T-helper 2 cell treated with Interferon-gamma antibody and Interleukin-4, amounts not matched to agents 5 μg/mL and 100 μg/mL, for 36 hours (primary cell): ENCODE measurements at regions not wholly inside any gene's neighbourhood (a gene's known extent, or its start where the extent isn't known, plus 50 kb on each side); places are given as distances from the start of the nearest gene placed in this dataset.
"Not testable (repeated sequence)": the region's sequence is repeated elsewhere in the genome, so short reads cannot be mapped to it uniquely, and the experiment has no call there.

ENCODE experiments used
- DNase-seq: peaks from one replicate; pipeline ENCODE4 v3.0.0; 2021; ENCODE audit warnings: low spot score
- H3K27ac Mint-ChIP-seq: one replicate; pipeline ENCODE4 v1.8.0; 2021; ENCODE audit warnings: mild to moderate bottlenecking, mixed read lengths
- H3K27me3 Mint-ChIP-seq: one replicate; pipeline ENCODE4 v1.8.0; 2021; ENCODE audit warnings: low read depth, mixed read lengths
- H3K36me3 Mint-ChIP-seq: one replicate; pipeline ENCODE4 v1.8.0; 2021; ENCODE audit warnings: low read depth, mixed read lengths
- H3K4me1 Mint-ChIP-seq: one replicate; pipeline ENCODE4 v1.8.0; 2021; ENCODE audit warnings: low read depth, mixed read lengths
- H3K4me3 Mint-ChIP-seq: one replicate; pipeline ENCODE4 v1.8.0; 2022; ENCODE audit warnings: mild to moderate bottlenecking, moderate library complexity, mixed read lengths
- H3K9me3 Mint-ChIP-seq: one replicate; pipeline ENCODE4 v1.8.0; 2021; ENCODE audit warnings: mixed read lengths

DNA sequence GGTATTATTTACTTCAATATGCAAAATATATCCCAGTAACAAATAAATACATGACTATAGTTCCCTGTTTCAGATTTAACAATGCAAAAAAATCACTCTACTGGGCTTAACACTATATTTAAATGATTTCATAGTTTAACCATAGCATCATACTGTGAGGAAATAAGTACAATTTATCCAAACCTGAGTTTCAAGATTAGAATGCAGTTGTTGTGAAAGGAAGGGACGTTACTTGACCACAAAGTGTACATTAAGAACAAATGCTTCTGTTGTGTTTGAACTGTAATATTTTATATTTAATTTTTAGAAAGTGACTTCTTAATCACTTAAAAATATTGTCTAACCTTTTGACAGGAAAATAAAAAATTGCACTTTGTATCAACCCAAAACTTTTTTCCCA lies 1747.9 kb upstream of the SPRY2 start:
- no peaks in the 10 kb centered on the region for H3K36me3 Mint-ChIP-seq
- H3K9me3 Mint-ChIP-seq = peaks cover 25% of the 10 kb centered on the region
- H3K4me3 Mint-ChIP-seq = no peak overlapping the region
- no peak for DNase-seq
- H3K27ac Mint-ChIP-seq = no peak overlapping the region
- no peaks in the 10 kb centered on the region for H3K27me3 Mint-ChIP-seq
- H3K4me1 Mint-ChIP-seq = no peaks in the 10 kb centered on the region

DNA sequence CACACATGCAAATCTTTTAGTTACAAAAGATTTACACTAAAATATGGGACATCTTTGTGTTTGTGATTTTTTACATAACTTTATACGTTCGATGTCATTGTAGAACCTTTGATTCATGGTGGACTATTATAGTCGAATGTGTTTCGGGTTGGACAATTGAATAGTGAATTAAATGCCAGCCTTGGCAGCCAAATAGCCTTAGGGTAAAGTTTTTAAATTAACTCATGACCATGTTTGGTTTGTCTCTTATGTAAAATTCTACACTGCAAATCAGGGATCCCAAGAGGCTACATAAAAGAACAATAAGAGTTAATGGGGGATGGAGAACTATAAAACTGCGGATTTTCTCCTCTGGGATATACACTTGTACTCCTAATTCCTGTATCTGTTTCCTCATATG lies 1735.6 kb upstream of the SPRY2 start:
- Mint-ChIP-seq H3K27me3 (no peaks in the 10 kb centered on the region), H3K36me3 (no peaks in the 10 kb centered on the region), H3K4me1 (no peaks in the 10 kb centered on the region), H3K9me3 (peaks cover 28% of the 10 kb centered on the region), H3K27ac (no peak overlapping the region), H3K4me3 (no peak overlapping the region)
- DNase-seq = no peak

DNA sequence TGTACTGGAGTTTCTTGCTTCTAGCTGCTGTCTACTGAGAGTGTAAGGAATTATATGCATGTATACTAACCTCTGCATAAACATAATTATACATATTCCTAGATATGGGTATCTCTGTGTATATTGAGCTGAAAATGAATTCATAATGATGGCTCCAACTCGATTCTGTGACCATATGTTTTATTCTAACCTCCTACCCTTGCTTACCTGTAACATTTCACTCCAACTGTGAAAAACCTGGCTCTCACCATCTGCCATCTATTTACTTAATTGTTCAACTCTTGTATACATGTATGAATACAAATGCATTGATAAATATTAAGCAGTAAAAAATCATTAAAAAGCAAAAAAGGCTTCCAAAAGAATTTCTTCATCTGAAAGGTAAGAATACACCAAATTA lies 1729.5 kb upstream of the SPRY2 start:
- H3K36me3 Mint-ChIP-seq = no peaks in the 10 kb centered on the region
- no peak for DNase-seq
- H3K27ac Mint-ChIP-seq = no peak overlapping the region
- H3K4me1 Mint-ChIP-seq = no peaks in the 10 kb centered on the region
- H3K27me3 Mint-ChIP-seq = no peaks in the 10 kb centered on the region
- no peak overlapping the region for H3K4me3 Mint-ChIP-seq
- H3K9me3 Mint-ChIP-seq = peaks cover 53% of the 10 kb centered on the region

DNA sequence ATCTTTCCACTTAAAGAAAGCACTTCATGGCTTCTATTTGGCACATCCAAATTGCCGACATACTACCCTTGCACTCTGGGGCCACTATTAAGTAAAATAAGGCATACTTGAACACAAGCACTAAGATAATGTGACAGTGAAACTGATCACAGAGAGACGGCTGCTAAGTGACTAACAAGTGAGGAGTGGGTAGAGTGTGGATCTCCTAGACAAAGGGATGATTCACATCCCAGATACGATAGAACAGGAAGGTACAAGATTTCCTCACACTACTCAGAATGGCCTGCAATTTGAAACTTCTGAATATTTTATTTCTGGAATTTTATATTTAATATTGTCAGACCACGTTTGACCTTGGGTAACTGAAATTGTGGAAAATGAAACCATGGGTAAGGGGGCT lies 1721.8 kb upstream of the SPRY2 start:
- Mint-ChIP-seq H3K27ac (no peak overlapping the region), H3K27me3 (no peaks in the 10 kb centered on the region), H3K4me1 (no peaks in the 10 kb centered on the region), H3K4me3 (no peak overlapping the region), H3K9me3 (peaks cover 23% of the 10 kb centered on the region), H3K36me3 (no peaks in the 10 kb centered on the region)
- no peak for DNase-seq

DNA sequence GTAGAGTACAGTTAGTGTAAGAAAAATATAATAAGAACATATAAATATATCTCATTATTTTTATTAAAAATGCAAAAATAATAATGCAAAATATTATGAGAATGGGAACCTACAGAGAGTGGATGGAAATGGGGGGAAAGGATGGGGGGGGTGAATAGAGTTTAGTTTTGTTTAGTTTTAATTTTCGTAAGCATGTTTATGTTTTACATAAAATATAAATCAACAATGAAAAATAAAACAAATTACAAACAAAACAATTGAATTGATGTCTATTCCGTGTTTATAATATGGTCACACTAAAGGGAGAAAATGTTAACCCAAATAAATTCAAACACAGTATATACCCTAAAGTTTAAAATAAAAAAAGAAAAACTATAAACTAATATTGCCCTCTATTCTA lies 1717.4 kb upstream of the SPRY2 start:
- DNase-seq = no peak
- H3K9me3 Mint-ChIP-seq = peaks cover 32% of the 10 kb centered on the region
- no peak overlapping the region for H3K4me3 Mint-ChIP-seq
- no peaks in the 10 kb centered on the region for H3K4me1 Mint-ChIP-seq
- no peak overlapping the region for H3K27ac Mint-ChIP-seq
- H3K27me3 Mint-ChIP-seq = no peaks in the 10 kb centered on the region
- H3K36me3 Mint-ChIP-seq = no peaks in the 10 kb centered on the region

- H3K27me3 Mint-ChIP-seq, H3K4me3 Mint-ChIP-seq, DNase-seq, H3K27ac Mint-ChIP-seq, H3K36me3 Mint-ChIP-seq, H3K4me1 Mint-ChIP-seq: not testable (repeated sequence)
- H3K9me3 Mint-ChIP-seq = peaks cover 23% of the 10 kb centered on the region
These were observed 1704.4 kb upstream of the SPRY2 start for GRCh38 chr13:82045316-82045715.

GRCh38 chr13:82036602-82037001 lies 1695.7 kb upstream of the SPRY2 start:
- Mint-ChIP-seq H3K4me1 (no peaks in the 10 kb centered on the region), H3K9me3 (peaks cover 38% of the 10 kb centered on the region), H3K4me3 (no peak overlapping the region), H3K27ac (no peak overlapping the region), H3K36me3 (no peaks in the 10 kb centered on the region), H3K27me3 (no peaks in the 10 kb centered on the region)
- no peak for DNase-seq

GRCh38 chr13:82011355-82011754 lies 1670.4 kb upstream of the SPRY2 start:
- no peak for DNase-seq
- no peaks in the 10 kb centered on the region for H3K27me3 Mint-ChIP-seq
- no peak overlapping the region for H3K27ac Mint-ChIP-seq
- H3K4me3 Mint-ChIP-seq = no peak overlapping the region
- no peaks in the 10 kb centered on the region for H3K36me3 Mint-ChIP-seq
- peaks cover 37% of the 10 kb centered on the region for H3K9me3 Mint-ChIP-seq
- no peaks in the 10 kb centered on the region for H3K4me1 Mint-ChIP-seq

GRCh38 chr13:82010780-82011179 lies 1669.9 kb upstream of the SPRY2 start:
- Mint-ChIP-seq H3K27me3 (no peaks in the 10 kb centered on the region), H3K27ac (no peak overlapping the region), H3K9me3 (peaks cover 36% of the 10 kb centered on the region), H3K36me3 (no peaks in the 10 kb centered on the region), H3K4me3 (no peak overlapping the region), H3K4me1 (no peaks in the 10 kb centered on the region)
- DNase-seq = no peak

DNA sequence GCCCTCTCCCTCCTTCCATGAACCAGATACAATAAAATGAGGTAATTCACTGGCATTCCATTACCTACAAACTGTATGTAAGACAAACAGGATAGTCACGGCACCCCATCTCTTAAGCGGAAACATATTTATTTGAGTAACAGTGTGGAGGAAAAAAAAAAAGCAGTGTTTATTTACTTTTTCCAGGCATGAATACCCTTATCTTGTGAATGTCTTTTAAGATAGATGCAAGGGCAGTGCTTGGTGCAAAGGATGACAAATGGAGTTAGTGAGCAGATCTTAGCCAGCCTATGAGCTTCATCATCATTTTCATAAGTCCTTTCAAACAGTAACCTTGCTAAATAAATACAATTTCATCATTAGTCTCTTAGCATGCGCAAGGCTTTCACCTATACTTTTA lies 1661.8 kb upstream of the SPRY2 start:
- Mint-ChIP-seq H3K9me3 (peaks cover 32% of the 10 kb centered on the region), H3K27ac (no peak overlapping the region), H3K4me1 (no peaks in the 10 kb centered on the region), H3K4me3 (no peak overlapping the region), H3K27me3 (no peaks in the 10 kb centered on the region), H3K36me3 (no peaks in the 10 kb centered on the region)
- DNase-seq = no peak

GRCh38 chr13:81995316-81995715 lies 1654.4 kb upstream of the SPRY2 start:
- DNase-seq = no peak
- no peak overlapping the region for H3K27ac Mint-ChIP-seq
- no peak overlapping the region for H3K4me3 Mint-ChIP-seq
- peaks cover 10% of the 10 kb centered on the region for H3K9me3 Mint-ChIP-seq
- no peaks in the 10 kb centered on the region for H3K36me3 Mint-ChIP-seq
- H3K27me3 Mint-ChIP-seq = no peaks in the 10 kb centered on the region
- H3K4me1 Mint-ChIP-seq = no peaks in the 10 kb centered on the region

DNA sequence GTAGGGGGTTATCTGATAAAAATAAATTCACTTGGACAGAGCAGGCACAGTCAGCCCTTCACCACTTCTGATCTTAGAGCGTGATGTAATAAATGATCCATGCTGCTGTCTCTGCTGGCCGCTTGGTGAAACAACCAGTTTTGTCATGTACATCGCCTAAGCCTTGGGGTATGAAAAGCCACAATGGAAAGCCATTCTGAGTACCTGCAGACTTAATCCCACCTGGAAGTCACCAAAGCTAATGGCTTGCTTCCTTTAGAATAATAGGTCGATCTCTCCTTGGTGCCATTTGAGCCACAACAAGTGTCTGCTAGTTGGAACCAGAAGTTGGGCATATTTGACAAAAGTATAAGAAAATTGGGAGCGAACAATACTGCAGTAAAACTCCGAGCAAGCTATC lies 1649.7 kb upstream of the SPRY2 start:
- no peak overlapping the region for H3K4me3 Mint-ChIP-seq
- H3K27me3 Mint-ChIP-seq = no peaks in the 10 kb centered on the region
- H3K27ac Mint-ChIP-seq = no peak overlapping the region
- no peaks in the 10 kb centered on the region for H3K4me1 Mint-ChIP-seq
- peaks cover 21% of the 10 kb centered on the region for H3K9me3 Mint-ChIP-seq
- DNase-seq = no peak
- no peaks in the 10 kb centered on the region for H3K36me3 Mint-ChIP-seq

- H3K27me3 Mint-ChIP-seq = no peaks in the 10 kb centered on the region
These were observed 1647.6 kb upstream of the SPRY2 start for GRCh38 chr13:81988567-81988966.

DNA sequence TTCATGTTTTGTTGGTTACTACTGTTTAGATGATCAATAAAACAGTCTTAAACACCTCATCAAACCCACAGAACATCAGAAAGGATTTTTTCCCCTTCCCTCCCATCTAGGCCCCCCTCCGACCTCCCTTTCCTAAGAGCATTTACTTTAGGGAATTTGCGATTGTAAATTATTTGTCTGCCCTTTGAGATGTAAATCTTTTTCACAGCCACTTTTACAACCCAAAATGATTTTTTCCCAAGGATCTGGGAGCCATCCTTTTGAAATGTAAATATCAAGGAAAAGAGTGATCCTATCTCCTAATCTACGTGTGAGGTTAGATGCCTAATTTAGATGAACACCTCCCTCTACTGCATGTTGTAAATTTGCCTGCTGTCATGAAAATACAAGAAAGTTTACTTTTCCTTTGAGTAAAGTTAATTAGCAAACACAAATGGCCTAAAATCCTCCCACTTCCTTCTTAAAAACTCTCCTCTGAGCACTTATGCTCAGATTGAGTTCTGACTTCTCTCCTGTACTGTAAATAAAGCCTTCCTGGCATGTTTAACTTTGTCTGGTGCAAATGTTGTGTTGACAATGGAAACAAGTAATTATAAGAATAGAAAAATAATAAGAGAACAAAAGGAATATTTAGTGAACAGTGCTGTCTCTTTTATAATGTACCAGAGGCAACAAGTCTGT lies 1646.9 kb upstream of the SPRY2 start:
- Mint-ChIP-seq H3K36me3 (no peaks in the 10 kb centered on the region), H3K9me3 (peaks cover 33% of the 10 kb centered on the region), H3K27me3 (no peaks in the 10 kb centered on the region), H3K27ac (no peak overlapping the region), H3K4me3 (no peak overlapping the region), H3K4me1 (no peaks in the 10 kb centered on the region)
- no peak for DNase-seq

More at GRCh38 chr13:81988567-81988966, 1647.6 kb upstream of the SPRY2 start:
- no peaks in the 10 kb centered on the region for H3K36me3 Mint-ChIP-seq
- H3K4me1 Mint-ChIP-seq = no peaks in the 10 kb centered on the region
- H3K4me3 Mint-ChIP-seq = no peak overlapping the region
- H3K9me3 Mint-ChIP-seq = peaks cover 25% of the 10 kb centered on the region
- no peak overlapping the region for H3K27ac Mint-ChIP-seq
- DNase-seq = no peak

DNA sequence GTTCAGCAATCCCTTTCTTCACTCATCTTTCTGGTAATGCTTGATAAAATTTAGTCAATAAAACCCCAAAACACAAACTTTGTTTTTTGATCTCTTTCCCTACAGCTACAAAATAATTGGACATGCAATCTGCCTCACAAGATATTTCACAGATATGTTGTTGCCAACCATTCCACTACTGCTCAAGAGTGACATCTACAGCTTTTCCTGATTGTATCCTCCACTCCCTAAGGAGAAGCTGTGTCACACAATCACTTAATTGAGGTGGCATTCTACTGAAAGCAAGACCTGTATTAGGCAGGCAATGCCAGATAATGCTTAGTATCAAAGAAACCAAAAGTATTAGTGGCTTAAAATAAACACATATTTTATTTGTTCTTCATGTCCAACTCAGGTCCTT lies 1646.2 kb upstream of the SPRY2 start:
- no peak overlapping the region for H3K4me3 Mint-ChIP-seq
- H3K9me3 Mint-ChIP-seq = peaks cover 38% of the 10 kb centered on the region
- H3K36me3 Mint-ChIP-seq = no peaks in the 10 kb centered on the region
- H3K27ac Mint-ChIP-seq = no peak overlapping the region
- DNase-seq = no peak
- H3K4me1 Mint-ChIP-seq = no peaks in the 10 kb centered on the region
- no peaks in the 10 kb centered on the region for H3K27me3 Mint-ChIP-seq
